HPDE6-E6E7 (cell line): ENCODE measurements at regions not wholly inside any gene's neighbourhood (a gene's known extent, or its start where the extent isn't known, plus 50 kb on each side); places are given as distances from the start of the nearest gene placed in this dataset.

ENCODE experiments used
- DNase-seq: peaks from one replicate; pipeline ENCODE4 v3.0.0; 2011; ENCODE audit warnings: missing footprints; ENCODE audit errors: extremely low spot score

- DNase-seq = no peak
Measured at GRCh38 chr3:13173186-13173585, 100.0 kb upstream of the IQSEC1 start.

DNA sequence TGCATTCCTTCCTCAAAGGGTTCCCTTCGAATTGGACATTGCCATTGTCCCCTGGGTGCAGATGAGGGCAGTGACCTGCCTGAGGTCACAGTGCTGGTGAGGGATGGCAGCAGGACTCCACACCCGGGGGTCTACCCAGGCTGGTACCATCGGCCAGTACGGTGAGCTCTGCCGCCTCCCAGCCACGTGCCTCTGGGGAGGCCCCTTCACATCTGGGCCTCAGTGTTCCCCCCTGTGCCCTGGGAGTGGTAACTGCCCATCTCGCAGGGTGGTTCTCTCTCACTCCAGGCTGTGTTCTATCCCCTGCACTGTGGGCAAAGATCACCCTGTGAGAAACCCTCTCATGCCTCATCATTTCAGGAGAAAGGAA lies 99.4 kb upstream of the IQSEC1 start:
- DNase-seq = no peak

- no peak for DNase-seq
Measured at GRCh38 chr3:13171704-13172643, 98.7 kb upstream of the IQSEC1 start.

DNA sequence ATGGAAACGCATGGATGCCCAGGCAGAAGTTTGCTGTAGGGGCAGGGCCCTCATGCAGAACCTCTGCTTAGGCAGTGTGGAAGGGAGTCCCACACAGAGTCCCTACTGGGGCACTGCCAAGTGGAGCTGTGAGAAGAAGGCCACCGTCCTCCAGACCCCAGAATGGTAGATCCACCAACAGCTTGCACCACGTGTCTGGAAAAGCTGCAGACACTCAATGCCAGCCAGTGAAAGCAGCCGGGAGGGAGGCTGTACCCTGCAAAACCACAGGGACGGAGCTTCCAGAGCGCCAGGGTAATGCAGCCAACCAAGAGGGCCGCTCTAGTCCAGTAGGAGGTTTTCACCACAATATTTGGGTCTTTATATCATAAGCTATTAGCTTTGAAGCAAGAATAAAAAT lies 97.1 kb upstream of the IQSEC1 start:
- no peak for DNase-seq

- DNase-seq = no peak
Measured at GRCh38 chr3:13168391-13168790, 95.2 kb upstream of the IQSEC1 start.

DNA sequence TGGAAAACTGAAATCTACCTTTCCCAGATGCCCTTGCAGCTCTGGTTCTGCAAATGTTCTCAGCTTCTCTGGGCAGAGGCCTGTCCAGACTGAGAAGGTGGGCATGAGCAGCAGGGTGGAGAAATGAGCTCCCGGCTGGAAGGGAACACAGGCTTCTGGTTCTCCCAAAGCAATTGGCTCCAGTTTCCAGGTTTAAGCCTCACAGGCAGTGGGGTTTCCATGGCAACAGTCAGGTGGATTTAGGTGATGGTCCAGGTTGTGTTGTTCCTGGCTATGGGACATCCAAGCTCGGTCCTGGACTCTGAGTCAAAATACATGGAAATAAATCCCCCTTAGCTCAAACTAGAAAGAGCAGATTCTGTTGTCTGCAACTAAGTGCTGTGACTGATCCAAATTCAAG lies 94.6 kb upstream of the IQSEC1 start:
- no peak for DNase-seq

DNA sequence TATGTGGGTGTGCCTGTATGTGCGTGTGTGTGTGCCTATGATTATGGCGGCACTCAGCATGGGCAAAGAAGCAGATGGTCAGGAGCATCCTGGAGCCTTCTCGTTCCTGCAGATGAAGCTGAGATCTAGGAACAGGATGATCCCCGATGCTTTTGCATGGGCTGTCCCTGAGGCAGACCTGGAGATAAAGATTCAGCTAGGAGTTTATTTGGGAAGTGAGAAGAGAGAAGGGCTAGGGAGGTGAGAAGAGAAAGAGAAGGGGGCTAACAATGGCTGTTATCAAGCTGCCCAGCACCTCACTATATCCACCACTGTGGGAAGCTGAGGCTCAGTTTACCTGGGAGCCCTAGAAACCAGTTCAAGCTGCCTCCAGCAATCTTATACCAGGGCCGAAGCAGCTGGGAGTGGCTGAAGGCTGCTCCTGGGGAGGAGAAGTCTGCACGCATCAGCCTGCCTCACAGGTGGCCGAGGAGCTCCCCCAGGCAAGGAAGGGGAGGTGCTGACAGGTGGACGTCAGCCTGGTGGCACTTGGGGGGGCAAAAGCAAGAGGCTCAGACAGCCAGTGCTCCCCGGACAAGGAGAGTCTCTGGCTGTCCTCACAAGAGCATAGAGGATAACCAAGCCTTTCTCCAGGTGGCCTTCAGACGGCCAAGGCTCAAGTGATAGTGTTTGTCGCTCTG lies 94.0 kb upstream of the IQSEC1 start:
- no peak for DNase-seq

DNA sequence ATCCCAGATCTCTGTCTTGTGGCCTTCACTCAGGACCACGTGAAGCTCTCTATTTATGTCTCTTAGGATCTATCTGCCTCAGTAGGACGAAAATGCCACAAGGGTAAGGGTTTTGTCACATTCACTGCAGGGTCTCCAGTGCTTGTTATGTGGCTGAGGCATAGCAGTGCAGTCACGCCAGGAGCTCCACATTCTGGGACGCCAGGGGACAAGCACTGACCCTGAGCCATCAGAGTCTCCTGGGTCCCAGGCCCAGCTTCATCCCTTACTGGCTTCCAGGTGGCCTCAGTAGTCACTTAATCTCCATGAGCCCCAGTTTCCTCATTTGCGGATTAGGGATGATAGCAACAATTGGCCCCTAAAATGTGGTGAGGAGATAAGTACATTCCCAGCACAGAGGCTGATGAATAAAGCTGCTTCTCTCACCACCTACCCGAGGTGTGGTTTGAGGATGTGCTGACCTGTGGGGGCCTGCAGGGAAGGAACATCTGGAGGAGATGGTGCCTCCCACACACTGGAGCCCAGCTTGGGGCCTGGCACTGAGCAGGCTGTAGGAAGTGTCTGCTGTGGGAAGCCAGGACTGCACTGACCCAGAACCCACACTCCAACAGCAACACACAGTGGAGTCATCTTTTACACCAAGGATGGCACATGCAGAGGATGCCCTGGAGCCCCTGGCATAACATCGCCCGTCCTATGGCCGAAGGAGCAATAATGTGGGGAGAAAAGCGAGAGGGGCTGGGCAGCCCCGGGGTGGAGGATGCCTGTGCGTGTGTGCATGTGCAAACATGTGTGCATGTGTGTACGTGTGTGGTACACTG lies 93.2 kb upstream of the IQSEC1 start:
- DNase-seq = no peak

- DNase-seq = no peak
Measured at GRCh38 chr3:13165576-13165975, 92.3 kb upstream of the IQSEC1 start.

DNA sequence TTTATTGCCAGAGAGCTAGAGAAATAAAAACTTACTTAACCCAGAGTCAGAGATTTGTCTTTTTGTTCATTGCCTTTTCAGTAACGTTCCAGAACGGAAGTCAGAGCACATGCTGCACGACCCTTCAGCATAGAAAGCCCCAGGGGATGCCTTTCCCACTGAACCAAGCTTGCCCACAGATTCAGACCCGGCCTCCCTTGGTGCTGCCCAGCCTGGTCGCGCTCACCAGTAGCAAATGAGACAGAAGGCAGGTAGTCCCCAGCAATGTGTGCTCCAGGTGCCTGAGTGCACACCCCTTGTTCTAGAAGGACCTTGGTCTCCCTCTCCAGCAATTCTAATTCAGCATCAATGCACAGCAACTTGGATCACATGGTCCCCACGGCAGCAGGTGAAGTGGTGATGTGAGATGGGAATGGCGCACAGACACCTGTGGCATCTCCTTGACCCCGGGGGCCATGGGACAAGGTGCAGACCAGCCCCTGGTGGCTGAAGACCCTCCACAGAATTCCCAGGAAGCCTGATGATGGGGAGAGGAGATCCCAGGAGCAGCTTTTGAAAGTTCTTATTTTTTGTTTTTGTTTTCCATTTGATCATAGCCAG lies 91.8 kb upstream of the IQSEC1 start:
- DNase-seq = no peak

- DNase-seq = no peak
Measured at GRCh38 chr3:13163848-13164382, 90.7 kb upstream of the IQSEC1 start.

GRCh38 chr3:13162549-13163320 lies 89.5 kb upstream of the IQSEC1 start:
- no peak for DNase-seq

DNA sequence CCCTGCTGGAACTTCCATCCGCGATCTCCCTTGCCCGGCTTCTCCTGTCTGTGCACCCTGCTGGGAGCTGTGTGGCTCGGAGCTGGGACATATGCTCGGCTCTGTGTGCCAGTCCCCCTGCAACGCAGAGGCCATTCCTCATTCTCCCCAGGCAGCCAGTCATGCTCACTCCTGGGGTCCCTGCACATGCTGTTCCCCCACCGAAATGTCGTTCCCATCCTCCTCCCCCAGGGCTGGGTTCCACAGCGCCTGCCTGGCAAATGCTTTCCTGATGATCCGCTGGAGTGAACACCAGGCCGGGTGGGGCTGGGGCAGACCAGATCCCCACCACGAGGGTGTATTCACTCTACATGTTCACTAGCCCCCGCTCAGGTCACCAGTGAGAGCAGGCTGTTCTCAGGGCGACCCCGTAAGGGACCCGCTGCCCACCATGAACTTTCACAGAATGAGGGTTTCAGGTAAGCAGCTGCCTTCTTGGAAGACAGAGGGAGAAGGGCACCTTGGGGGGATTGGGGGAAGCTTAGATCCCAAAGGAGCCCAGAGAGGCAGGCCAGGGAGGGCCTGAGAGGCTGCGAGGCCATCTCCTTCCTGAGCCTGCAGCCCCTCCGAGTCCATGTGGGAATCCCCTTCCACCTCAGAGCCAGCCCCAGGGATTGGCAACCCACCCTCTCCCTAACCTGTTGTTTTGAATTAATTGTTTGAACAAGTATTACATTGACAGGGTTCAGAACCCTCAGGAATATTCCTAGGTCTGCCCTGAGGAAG lies 88.7 kb upstream of the IQSEC1 start:
- DNase-seq = no peak

GRCh38 chr3:13161021-13161759 lies 88.0 kb upstream of the IQSEC1 start:
- DNase-seq = peak; percentile 1

GRCh38 chr3:13160619-13161018 lies 87.4 kb upstream of the IQSEC1 start:
- no peak for DNase-seq

DNA sequence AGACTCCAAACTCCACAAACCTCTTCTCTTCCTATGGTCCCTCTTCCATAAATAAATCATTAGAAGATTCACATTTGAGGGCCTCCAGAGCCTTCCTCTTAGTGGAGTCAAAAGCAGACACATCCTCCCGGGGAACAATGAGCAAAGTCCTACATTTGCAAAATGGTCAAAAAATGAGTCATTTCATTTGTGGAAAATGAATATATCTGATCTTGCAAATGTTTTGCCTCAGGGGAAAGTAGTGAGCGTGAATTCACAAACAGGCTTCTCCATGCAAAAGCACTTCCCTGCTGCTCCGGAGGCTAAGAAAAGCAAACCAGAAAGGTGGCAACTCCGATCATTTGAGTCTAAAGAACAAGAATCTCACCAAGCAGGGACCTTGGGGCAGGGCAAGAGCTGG lies 86.7 kb upstream of the IQSEC1 start:
- DNase-seq = peak; percentile 4

DNA sequence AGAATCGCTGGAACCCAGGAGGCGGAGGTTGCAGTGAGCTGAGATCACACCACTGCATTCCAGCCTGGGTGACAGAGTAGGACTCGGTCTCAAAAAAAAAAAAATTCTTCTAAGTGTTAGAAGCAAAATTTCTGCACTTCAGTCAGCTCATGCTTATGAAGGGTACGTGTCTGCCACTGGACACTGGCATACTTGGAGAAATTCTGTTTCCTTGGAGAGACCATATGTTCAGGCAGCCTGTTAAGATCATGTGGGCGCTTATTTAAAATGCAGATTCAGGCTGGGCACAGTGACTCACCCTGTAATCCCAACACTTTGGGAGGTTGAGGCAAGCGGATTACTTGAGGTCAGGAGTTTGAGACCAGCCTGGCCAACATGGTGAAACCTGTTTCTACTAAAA lies 85.6 kb upstream of the IQSEC1 start:
- no peak for DNase-seq

DNA sequence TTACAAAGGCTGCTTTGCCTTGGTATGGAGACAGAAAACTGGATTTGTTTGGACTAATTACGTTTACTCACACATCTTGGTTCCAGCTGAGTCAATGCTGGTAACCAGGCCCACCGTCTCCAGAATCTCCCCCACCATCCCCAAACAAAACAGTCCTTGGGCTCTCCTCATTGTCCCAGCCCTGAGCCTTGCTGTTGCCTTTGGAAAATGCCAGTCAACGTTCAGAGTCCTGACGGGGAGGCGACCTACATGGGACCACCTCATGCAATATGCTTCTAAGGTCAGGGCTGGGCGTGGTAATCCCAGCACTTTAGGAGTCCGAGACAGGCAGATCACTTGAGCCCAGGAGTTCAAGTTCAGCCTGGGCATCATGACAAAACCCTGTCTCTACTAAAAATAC lies 85.2 kb upstream of the IQSEC1 start:
- no peak for DNase-seq

DNA sequence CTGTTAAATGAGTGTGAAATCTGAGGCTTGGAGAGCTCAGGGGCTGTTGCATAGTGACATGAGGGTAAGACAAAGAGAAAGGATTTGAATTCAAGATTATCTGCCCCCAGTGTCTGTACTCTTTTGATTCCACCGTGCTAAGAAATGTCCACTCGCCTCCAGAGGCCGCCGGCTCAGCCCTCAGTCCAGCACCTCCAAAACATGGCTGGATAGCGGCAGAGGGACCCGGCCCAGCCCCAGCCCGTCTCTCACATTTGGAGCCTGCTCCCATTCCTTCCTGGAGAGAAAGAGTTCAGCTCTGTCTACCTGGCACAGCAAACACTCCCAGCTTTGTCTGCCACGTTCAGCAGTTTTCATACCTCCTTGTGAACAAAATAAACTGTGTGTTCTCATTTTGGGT lies 84.8 kb upstream of the IQSEC1 start:
- no peak for DNase-seq
